GM12891 (cell line): ENCODE measurements at regions not wholly inside any gene's neighbourhood (a gene's known extent, or its start where the extent isn't known, plus 50 kb on each side); places are given as distances from the start of the nearest gene placed in this dataset.
"Not testable (repeated sequence)": the region's sequence is repeated elsewhere in the genome, so short reads cannot be mapped to it uniquely, and the experiment has no call there.

Experiments used
- PAX5 ChIP-seq: IDR thresholded peaks from 2 replicates; pipeline ENCODE4 v1.6.1; 2011; ENCODE audit warnings: low read length, moderate library complexity, mild to moderate bottlenecking; ENCODE audit not compliant: insufficient read depth, severe bottlenecking
- POLR2A ChIP-seq: IDR thresholded peaks from 2 replicates; pipeline ENCODE4 v1.6.1; 2011; ENCODE audit warnings: low read depth, low read length, control low read depth
- POLR2AphosphoS5 ChIP-seq: IDR thresholded peaks from 2 replicates; pipeline ENCODE4 v1.6.1; 2011; ENCODE audit warnings: low read depth, low read length, control low read depth
- SPI1 ChIP-seq: IDR thresholded peaks from 2 replicates; pipeline ENCODE4 v1.6.1; 2011; ENCODE audit warnings: low read depth, low read length, control low read depth
- TAF1 ChIP-seq: IDR thresholded peaks from 2 replicates; pipeline ENCODE4 v1.6.1; 2011; ENCODE audit warnings: low read depth, low read length, control low read depth

DNA sequence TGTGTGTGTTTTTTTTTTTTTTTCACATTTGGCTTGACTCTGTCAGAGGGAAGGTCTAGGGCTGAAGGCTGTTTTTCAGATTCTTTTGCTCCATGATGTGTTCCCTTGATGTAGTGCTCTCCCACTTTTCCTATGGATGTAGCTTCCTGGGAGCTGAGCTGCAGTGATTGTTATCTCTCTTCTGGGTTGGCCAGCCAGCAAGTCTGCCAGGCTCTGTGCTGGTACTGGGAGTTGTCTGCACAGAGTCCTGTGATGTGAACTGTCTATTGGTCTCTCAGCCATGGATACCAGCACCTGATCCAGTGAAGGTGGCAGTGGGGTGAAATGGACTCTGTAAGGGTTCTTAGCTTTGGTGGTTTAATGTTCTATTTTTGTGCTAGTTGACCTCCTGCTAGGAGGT lies 377.4 kb upstream of the MAN1A1 start:
- not testable (repeated sequence) for TF ChIP-seq POLR2A, POLR2AphosphoS5, TAF1, PAX5, SPI1
